ENCODE measurements at regions not wholly inside any gene's neighbourhood (a gene's known extent, or its start where the extent isn't known, plus 50 kb on each side); places are given as distances from the start of the nearest gene placed in this dataset.

DNA sequence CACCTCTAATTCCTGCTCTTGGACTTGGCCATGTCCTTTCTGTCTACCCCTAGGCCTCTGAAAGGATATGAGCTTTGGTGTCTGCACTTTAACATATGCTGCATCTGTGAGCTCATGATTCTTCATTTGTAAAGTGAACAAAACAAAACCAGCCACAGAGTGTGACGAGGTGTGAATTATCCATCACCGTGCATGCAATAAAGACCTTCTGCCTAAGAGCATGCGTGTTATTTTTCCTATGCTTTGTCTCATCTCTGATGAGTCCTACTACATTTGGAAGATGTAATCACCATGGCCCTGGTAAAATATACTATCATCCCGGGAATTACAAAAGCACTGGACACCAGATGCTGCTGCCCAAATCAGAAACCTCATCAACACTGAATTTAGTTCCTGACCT is 103.5 kb upstream of the KCNAB1 start:
- no peaks in the 10 kb centered on the region for H3K9me3 ChIP-seq (ENCODE audit: severe bottlenecking)
- TF ChIP-seq, protein P1, sequence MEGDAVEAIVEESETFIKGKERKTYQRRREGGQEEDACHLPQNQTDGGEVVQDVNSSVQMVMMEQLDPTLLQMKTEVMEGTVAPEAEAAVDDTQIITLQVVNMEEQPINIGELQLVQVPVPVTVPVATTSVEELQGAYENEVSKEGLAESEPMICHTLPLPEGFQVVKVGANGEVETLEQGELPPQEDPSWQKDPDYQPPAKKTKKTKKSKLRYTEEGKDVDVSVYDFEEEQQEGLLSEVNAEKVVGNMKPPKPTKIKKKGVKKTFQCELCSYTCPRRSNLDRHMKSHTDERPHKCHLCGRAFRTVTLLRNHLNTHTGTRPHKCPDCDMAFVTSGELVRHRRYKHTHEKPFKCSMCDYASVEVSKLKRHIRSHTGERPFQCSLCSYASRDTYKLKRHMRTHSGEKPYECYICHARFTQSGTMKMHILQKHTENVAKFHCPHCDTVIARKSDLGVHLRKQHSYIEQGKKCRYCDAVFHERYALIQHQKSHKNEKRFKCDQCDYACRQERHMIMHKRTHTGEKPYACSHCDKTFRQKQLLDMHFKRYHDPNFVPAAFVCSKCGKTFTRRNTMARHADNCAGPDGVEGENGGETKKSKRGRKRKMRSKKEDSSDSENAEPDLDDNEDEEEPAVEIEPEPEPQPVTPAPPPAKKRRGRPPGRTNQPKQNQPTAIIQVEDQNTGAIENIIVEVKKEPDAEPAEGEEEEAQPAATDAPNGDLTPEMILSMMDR (IDR thresholded peaks at IDR 0.05; ENCODE audit: low read depth, low read length) = no peak
- DNase-seq = no peak
- no peaks in the 10 kb centered on the region for H3K36me3 ChIP-seq
- H3K27me3 ChIP-seq (ENCODE audit: insufficient read depth, low read depth, severe bottlenecking) = no peaks in the 10 kb centered on the region
- H3K27ac ChIP-seq = no peak overlapping the region
- H3K4me3 ChIP-seq (ENCODE audit: low read depth, low read length) = no peak overlapping the region

DNA sequence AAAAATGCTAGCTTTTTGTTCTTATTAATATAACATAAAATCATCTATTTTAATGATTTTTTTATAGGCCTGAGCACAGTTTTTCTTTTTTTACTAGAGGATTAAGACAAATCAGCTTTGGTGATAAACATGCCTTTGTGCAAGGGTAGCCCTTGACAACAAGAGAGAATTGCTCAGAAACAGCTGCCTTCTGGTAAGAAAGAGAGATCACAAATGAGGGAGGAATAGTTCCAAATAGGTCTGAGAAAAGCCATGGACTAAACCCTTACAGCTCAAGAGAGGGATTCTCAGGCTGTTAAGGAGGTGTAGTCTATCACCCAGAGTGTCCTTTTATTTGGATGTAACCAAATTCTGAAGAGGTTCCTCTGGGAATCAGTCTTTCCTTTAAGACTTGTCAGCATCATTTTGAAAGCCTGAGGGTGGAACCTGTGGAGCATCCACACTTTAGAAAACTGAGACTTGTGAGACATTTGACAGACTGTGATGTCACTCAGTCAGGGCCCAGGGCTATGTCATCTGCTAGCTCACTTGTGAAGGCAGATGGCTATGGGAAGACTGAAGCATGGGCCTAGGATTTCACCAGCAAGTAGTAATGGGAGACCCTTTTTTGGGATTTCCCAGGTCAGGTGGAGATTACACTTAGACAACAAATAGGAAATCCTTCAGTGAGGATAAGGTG is 102.9 kb upstream of the KCNAB1 start:
- Histone ChIP-seq H3K4me3 (ENCODE audit: low read depth, low read length) (no peak overlapping the region), H3K27me3 (ENCODE audit: insufficient read depth, low read depth, severe bottlenecking) (no peaks in the 10 kb centered on the region), H3K27ac (no peak overlapping the region), H3K9me3 (ENCODE audit: severe bottlenecking) (no peaks in the 10 kb centered on the region), H3K36me3 (no peaks in the 10 kb centered on the region)
- DNase-seq = no peak
- TF ChIP-seq, protein P1 (IDR thresholded peaks at IDR 0.05; ENCODE audit: low read depth, low read length) = no peak

DNA sequence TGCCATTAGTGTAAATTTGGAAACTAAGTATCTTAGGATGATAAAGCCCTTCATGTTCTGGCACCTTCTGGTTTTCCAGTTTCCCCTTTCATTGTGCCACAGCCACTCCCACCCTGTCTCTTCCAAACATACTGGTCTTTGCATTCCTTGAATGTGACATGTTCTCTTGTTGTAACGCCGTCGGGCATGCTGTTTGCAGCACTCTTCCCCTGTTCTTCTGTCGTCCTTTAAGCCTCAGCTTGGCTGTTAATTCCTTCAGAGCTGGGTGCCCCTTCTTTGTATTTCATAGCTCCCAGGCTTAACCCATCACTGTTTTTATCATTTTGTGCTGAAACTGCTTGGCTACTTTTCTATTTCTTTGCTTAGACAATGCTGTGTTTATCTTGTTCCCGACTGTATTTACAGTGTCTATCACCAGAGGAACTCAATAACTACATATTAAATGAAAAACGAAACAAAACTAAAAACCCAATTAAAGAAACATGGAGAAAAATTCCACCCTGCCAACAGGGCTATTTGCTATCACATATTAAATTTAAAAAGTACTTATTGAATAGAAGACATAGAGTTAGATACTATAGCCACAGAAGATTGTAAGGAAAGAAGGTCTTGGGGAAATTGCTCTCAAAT is 95.4 kb upstream of the KCNAB1 start:
- Histone ChIP-seq H3K27ac (no peak overlapping the region), H3K36me3 (no peaks in the 10 kb centered on the region), H3K9me3 (ENCODE audit: severe bottlenecking) (no peaks in the 10 kb centered on the region), H3K27me3 (ENCODE audit: insufficient read depth, low read depth, severe bottlenecking) (no peaks in the 10 kb centered on the region), H3K4me3 (ENCODE audit: low read depth, low read length) (no peak overlapping the region)
- TF ChIP-seq, protein P1 (IDR thresholded peaks at IDR 0.05; ENCODE audit: low read depth, low read length) = no peak
- DNase-seq = no peak

DNA sequence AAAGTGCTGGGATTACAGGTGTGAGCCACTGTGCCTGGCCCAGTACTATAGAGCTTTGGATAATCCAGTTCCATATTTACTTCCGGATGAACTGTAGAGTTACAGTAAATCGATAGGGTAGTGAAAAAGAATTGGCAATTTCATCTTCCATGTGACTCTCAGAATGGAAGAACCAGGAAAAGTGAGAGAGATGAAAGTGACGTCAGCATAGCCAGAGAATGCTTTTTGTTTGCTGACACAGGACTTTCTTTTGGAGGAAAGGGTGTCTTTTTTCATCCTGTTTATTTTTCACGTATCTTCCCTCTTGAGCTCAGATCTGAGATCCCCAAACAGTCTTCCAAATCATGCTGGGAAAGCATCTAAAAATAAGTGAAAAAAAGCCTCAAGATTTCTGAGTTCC is 91.2 kb upstream of the KCNAB1 start:
- H3K4me3 ChIP-seq (ENCODE audit: low read depth, low read length) = no peak overlapping the region
- H3K27me3 ChIP-seq (ENCODE audit: insufficient read depth, low read depth, severe bottlenecking) = no peaks in the 10 kb centered on the region
- no peak for DNase-seq
- H3K27ac ChIP-seq = no peak overlapping the region
- H3K9me3 ChIP-seq (ENCODE audit: severe bottlenecking) = no peaks in the 10 kb centered on the region
- TF ChIP-seq, protein P1 (IDR thresholded peaks at IDR 0.05; ENCODE audit: low read depth, low read length) = no peak
- H3K36me3 ChIP-seq = no peaks in the 10 kb centered on the region

DNA sequence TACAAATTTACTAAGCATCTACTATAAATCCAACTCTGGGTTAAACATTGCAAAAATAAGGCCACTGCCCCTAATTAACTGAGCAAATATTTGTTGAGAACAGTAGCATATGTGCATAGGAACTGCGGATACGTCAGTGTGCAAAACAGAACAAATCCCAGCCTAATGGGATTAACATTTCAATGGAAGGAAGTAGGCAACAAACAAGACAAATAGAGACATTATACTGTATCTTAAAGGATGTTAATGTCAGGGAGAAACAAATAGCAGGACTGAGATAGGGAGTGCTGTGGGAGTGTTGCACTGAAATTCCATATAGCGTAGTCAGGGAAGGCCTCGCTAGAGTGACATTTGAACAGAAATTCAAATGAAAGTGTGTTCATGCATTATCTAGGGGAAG is 89.7 kb upstream of the KCNAB1 start:
- Histone ChIP-seq H3K27ac (no peak overlapping the region), H3K27me3 (ENCODE audit: insufficient read depth, low read depth, severe bottlenecking) (no peaks in the 10 kb centered on the region), H3K9me3 (ENCODE audit: severe bottlenecking) (no peaks in the 10 kb centered on the region), H3K36me3 (no peaks in the 10 kb centered on the region), H3K4me3 (ENCODE audit: low read depth, low read length) (no peak overlapping the region)
- TF ChIP-seq, protein P1 (IDR thresholded peaks at IDR 0.05; ENCODE audit: low read depth, low read length) = no peak
- DNase-seq = no peak

DNA sequence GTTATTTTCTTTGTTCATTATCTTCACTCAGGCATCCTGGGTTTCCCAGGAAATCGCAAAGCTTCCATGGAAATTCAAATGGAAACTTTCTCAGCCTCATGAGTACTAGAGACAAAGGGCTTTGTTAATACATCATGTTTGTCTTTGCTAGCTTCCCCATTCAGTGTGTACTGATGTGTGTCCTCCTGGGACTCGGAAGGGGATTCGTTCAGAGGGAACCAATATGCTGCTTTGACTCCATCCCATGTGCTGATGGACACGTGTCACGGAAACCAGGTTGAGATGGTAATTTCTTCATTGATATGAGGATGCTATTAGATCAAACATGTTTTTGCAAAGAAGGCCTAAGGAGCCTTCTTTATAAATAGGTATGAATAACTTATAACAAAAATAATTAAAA is 87.0 kb upstream of the KCNAB1 start:
- no peak for DNase-seq

More for the DNA sequence above, 87.0 kb upstream of the KCNAB1 start:
- H3K27me3 ChIP-seq (ENCODE audit: insufficient read depth, low read depth, severe bottlenecking) = no peaks in the 10 kb centered on the region
- H3K27ac ChIP-seq = no peak overlapping the region
- TF ChIP-seq, protein P1 (IDR thresholded peaks at IDR 0.05; ENCODE audit: low read depth, low read length) = no peak
- H3K36me3 ChIP-seq = no peaks in the 10 kb centered on the region
- H3K4me3 ChIP-seq (ENCODE audit: low read depth, low read length) = no peak overlapping the region
- no peaks in the 10 kb centered on the region for H3K9me3 ChIP-seq (ENCODE audit: severe bottlenecking)
